Embryonic facial prominence (tissue), 1 donor: ENCODE measurements at regions not wholly inside any gene's neighbourhood (a gene's known extent, or its start where the extent isn't known, plus 50 kb on each side); places are given as distances from the start of the nearest gene placed in this dataset.
"Not testable (repeated sequence)": the region's sequence is repeated elsewhere in the genome, so short reads cannot be mapped to it uniquely, and the experiment has no call there.

Experiments used
- DNase-seq: peaks from one replicate; pipeline ENCODE4 v3.0.0-alpha.2; 2016; ENCODE audit errors: extremely low spot score

DNA sequence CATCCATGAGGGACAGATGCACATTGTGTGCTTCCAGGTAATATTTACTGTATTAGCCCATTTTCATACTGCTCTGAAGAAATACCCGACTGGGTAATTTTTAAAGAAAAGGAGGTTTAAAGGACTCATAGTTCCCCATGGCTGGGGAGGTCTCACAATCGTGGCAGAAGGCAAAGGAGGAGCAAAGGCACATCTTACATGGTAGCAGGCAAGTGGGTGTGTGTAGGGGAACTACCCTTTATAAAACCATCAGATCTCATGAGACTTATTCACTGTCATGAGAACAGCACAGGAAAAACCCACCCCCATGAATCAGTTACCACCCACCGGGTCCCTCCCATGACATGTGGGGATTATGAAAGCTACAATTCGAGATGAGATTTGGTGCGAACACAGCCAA is 148.8 kb upstream of the FBXL17 start:
- DNase-seq, result no peak

DNA sequence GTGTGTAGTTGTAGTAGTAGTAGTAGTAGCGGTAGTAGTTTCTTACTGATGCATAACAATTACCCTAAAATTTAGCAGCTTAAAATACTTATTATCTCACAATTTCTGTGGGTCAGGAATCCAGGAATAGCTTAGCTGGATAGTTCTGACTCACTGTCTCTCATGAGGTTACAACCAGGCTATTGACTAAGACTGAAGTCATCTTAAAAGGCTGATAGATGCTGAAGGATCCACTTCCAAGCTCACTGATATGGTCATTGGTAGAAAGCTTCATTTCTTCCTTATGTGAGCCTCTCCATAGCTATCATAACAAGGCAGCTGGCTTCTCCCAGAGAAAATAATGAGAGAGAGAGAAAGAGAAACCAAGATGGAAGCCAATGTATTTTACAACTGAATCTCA is 147.5 kb upstream of the FBXL17 start:
- DNase-seq, result no peak

DNA sequence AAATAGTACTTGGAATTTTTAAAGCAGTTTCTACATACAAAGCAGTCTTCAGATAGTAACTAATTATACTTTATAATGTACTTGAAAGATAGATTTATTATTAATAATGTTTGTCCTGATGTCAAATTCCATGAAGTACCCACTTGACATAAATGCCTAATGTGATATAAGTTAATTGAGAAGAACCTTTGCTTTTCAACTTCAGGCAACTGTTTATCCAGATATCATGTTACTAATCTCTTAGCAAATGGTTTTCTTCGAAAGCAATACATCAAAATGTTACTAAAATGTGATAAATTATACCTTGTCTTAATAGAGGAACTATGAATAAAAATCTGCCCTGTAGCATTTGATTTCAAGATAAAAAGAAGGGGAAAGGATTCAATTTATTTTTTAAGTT is 146.8 kb upstream of the FBXL17 start:
- no peak for DNase-seq

DNA sequence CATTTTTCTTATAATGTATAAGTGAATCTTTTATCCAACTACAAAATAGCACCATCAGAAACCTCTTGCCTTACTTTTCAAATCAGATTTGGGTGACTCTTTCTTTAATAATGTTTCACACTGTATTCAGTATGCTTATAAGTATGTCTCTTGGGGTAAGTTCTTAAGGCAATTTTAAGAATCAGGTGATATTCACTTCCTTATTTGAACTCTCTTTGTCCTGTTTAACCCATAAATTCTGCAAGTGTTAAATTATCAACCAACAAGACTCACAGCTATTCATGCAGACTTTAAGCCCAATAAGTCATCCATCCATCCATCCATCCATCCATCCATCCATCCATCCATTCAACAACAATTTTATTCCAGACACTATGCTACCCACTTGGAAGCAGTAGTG is 142.7 kb upstream of the FBXL17 start:
- no peak for DNase-seq

DNA sequence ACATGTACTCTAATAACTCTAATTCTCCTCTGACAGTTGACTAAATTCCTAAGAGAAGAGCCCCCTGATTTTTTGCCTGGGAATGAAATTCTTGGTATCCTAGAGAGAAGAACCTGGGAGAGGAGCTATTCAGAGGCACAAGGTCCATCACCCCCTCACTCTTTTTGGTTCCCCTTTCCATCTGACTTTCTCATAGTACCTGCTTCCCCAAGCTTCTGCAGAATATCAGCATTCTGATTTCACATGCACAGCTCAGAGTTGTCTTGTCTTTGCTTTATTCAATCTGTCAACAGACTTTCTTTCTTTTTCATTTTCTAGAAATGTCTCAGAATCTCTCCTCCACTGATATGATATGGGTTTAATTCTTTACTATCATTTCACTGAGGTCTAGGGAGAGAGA is 141.5 kb upstream of the FBXL17 start:
- DNase-seq, result no peak

DNA sequence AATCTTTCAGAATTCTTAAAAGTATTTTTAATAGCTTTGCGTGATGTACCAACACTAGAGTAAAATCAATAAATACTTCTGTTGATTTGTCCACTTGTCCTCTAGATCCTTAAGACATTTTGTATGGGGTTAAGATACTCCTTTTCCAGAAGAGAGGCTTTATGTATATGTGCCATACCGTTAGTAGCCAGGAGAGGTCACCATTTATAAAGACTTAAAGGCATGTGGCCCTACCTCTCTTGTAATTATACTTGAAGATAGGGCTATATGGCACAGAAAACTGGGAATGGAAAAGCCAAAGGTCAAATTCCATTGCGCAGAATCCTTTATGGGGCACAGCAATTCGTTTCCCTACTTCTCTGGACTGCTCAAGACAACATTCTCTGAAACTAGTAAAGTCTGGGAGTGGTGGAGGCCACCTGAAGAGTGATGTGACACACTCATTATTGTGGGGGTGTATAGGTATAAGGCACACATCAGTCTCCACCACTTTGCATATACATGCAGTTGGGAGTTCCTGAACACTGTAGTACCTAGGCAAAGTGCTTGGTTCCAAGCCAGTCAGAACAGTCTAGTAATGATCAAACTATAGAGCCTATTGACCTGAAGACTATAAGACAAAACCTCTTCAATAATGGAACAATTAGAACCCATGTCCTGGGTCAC is 140.1 kb upstream of the FBXL17 start:
- no peak for DNase-seq

DNA sequence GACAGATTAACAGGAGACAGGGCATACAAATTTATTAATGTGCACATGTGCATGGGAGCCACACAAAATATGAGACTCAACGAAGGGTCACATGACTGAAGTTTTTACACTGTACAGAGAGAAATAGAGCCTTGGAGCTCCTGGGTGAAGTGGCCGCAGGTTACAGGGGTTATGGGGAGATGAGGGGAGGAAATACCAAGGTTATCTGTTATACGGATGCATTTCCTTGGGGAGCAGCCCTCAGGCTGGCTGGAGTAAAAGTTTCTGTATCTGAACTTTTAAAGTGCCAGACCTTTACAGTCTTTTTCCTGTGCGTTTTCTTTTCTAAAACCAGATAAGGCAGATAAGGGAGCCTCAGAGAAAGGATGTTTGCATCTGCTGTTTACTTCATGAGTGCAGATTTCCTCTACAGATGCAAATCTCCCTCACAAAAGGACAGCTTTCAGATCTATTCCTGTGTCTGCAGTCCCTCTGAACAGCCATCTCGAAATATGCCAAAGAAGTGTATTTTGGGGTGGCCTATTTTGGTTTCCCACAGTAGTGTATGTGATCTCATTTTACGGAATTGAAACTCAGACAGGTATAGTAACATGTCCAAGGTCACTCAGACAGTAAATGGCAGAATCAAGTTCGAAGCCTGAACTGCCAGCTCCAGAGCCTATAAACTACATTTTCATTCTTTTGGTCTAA is 139.3 kb upstream of the FBXL17 start:
- DNase-seq, result no peak

DNA sequence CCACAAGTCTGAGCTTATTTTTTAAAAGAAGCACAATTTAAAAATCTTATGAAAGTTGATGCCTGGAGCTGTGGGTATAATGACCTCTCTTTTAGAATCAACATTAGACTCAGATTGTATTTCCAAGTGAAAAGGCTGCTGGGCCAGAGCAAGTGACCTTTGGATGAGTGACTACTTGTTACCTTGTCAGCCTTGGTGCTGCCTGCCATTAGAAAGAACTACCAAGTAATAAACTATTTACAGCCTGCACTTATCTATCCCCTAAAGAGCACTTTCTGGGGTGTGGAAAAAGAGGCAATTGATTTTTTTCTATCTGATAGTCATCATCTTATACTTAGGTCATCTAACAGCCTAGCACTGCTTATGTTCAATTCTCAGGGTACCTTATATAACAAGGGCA is 134.9 kb upstream of the FBXL17 start:
- DNase-seq, result no peak

DNA sequence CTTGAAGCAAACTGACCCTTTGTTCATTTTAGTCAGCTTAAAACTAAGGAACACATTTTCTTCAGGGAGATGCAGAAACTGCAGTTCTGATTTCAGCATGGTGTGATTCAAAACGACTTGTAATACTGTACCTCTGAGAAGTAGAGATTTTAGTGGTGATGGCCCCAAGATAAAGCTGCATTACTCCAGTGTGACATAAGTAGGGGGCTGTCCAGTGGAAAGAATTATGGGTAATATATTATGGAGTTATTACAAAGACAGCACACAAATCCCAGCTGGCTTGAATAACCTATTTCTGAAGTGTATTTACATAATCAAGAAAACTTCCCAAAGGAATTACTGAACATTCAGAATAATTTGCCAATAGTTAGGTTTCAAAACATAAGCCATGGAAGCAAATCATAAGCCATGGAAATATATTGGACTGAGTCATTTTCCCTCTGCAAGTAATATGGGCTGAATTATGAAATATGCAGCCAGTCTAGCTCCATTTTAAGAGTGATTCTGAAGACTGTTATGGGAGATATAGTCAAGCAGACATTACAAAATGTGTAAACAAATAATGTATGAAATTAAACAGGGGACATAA is 133.7 kb upstream of the FBXL17 start:
- no peak for DNase-seq

DNA sequence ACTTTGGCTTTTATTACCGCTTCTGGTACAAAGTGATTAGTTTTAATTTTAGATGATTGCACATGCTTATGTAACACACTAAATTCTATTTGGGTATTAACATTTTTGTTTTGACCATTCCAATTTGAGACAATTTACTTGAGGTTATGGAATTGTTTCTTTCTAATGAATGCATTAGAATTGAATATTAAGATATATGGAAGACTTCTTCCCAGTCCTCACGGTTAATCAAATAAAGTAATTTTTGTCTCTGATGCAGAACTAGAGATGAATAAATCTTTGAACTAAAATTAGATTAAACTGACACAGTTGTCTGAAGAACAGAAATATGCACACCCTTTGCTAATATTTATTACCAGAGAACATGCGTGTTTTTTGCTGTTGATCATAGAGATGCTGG is 127.1 kb upstream of the FBXL17 start:
- no peak for DNase-seq

DNA sequence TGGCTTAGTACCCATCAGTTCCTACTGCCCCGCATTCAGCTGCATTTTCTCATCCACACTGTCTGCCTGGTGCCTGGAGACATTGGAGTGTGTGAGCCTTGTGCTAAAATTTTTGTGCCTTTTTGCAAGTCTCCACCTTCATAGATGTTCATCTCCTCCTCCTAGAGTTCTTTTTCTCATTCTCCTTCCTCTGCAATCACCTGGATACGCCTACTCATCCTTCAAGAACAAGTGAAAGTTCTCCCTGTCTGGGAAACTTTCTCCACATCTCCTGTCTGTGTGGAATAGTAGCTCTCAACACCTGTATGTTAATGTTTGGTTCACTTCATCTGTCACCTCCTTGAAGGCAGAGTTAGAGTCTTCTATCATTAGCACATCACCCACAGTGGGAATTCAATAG is 125.7 kb upstream of the FBXL17 start:
- DNase-seq, result no peak

DNA sequence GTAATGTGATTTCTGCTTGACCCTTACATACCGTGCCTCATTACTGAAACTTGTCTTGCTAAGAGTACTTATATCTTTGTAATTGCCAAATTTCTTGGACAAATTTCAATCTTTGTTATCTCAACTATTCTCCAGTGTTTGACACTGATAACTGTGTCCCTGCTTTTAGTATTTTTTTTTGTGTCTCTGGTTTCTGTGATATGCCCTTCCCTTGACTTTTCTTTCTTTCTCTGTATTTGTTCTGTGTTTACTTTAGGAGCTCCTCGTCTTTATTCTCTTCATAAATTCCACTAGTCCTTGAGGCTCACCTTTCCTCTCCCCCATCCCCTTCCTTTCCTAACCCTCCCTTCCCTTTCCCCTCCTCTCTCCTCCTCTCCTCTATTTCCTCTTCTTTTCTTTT is 123.7 kb upstream of the FBXL17 start:
- no peak for DNase-seq

DNA sequence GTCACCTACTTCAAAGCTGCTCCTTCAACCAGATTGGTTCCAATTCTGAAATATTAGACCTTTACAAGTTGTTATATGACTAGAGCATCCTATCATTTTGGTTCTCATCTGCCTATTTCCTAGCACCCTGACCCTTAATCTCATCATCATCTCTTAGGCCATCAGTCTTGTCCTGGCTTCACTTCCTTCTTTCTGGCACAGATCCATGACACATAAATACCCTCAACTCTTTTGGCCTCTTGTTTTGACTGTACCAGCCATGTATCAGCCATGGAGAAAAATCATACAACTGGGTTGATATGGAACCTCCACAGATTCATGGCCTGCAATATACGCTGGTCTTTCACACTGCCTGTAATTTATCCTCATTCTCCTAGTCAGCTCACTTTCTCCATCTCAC is 123.1 kb upstream of the FBXL17 start:
- DNase-seq, result no peak

DNA sequence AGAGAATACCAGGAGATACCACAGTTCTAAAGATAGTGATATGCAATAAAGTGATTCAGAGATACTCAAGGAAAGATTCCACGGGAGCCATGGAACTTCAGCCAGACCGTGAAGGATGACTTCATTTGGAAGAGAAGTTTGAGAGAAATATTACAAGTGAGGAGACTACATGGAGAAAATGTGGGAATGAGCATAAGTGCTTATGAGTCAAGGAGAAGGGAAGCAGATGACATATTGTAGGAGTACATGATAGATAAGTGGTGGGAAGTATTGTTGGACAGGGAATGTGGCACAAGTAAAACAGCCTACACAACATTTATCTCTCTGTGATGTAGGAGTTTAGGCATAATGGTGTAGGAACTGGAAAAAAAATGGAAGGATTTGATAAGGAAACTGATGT is 122.1 kb upstream of the FBXL17 start:
- DNase-seq, result no peak

DNA sequence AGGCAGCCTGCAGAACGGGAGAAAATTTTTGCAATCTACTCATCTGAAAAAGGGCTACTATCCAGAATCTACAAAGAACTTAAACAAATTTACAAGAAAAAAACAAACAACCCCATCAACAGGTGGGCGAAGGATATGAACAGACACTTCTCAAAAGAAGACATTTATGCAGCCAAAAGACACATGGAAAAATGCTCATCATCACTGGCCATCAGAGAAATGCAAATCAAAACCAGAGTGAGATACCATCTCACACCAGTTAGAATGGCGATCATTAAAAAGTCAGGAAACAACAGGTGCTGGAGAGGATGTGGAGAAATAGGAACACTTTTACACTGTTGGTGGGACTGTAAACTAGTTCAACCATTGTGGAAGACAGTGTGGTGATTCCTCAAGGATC is 113.7 kb upstream of the FBXL17 start:
- DNase-seq, result not testable (repeated sequence)

DNA sequence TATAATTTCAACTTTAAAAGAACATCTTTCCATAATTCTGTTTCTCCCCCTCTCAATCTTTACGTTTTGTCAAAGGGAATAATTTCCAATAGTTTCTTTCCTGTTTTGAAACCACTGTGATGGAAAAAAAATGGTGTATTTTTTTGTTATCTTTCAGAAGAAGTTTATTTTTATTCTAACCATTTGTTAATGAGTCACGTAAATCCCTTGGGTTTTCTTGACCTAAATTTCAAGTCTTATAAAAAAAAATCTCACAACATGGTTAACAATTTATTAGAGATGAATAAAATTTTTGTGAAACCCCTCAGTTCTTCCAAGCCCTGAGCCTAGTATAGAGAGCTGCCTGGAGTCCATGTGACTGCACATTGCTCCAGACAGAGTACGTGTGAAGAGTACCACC is 106.1 kb upstream of the FBXL17 start:
- no peak for DNase-seq

DNA sequence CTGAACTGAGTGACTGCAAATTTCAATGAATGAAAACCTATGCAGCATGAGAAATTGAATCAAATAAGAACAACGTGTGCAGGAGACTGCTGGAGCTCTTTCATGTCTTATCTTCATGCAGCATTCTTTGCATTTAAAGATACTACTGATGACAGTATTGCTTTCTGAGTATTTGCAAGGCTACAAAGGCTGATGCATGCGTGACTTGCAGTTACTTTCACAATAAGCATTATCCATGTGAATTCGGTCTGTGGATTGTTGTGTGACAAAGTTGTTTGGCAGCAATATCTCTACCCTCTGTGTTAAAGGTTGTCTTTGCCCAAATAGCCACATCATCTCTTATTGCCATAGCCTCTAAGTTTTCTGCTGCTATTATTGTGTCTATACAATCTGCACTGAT is 102.1 kb upstream of the FBXL17 start:
- no peak for DNase-seq

DNA sequence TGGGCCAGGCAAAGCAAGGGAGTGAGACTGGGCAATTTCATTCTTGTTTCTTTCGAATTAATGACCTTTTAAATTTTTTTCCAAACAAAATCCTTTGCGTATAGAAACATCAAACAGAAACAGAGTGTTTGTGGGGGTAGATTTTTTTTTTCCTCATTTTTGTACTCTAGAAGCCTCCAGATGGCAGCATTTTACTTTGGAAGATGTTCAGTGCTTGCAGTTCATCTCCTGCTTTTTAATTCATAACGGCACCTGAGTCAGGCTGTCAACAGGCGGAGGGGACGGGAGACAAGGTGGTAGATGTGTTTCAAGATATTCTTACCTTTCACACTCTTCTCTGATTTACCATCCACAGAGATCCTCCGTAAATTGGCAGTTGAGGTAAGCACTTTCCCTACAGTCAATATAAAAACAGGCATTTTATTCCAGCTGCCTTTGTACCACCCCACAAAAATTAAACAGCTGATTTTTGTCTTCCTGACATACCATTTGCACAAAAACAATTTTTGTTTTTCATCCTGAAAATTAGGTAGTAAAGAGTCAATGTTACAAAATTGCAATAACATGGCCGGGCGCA is 99.5 kb upstream of the FBXL17 start:
- DNase-seq, result no peak

DNA sequence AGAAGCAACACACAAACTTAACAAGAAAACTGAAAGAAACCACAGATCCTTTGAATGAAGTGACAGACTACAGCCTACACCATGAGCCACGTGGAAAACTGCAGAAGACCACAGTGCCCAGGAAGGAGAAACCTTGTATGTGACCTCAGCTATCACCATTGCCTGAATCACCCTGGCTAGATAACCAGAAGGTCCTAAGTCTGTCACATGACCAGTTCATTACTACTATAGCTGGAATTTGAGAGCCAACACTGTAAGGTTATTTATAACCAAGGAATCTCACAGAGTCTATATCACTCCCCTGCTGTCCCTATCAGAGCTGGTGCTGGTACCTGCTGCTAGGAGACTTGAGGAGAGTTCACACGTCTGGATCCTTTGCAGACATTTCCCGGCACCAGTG is 90.3 kb upstream of the FBXL17 start:
- no peak for DNase-seq

DNA sequence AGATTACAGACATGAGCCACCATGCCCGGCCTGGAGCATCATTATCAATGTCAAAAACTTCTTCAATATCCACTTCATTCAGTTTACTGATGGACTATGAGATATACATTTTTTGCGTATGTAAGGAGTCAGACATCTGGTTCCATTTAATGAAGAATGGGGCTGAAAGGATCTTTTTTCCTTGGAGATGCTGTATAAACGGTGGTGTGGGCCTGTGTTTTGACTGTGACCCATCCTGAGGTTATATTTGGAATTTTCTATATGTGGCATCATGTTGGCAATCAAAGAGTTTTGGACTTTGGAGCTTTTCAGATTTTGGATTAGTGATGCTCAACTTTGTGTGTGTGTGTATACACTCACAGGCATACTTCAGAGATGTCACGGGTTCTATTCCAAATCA is 85.7 kb upstream of the FBXL17 start:
- no peak for DNase-seq

DNA sequence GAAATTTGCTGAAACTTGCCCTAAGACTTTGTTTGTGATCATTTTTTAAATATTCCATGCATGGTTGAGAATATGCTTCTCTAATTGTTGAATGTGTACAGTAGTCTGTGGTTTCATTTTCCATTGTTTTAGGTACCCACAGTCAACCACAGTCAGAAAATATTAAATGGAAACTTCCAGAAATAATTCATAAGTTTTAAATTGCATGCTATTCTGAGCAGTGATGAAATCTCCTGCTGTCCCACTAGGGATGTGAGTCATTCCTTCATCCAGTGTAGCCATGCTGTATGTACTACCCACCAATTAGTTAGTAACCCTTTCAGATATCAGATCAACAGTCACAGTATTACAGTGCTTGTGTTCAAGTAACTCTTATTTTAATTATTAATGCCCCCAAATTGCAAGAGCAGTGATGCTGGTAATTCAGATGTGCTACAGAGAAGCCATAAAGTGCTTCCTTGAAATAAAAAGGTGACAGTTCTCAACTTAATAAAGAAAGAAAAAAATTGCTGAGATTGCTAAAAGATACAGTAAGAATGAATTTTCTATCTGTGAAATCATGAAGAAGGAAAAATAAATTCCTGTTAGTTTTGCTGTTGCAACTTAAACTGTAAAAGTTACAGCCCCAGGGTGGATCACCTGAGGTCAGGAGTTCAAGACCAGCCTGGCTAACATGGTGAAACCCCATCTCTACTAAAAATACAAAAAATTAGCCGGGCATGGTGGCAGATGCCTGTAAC is 79.9 kb upstream of the FBXL17 start:
- DNase-seq, result no peak

DNA sequence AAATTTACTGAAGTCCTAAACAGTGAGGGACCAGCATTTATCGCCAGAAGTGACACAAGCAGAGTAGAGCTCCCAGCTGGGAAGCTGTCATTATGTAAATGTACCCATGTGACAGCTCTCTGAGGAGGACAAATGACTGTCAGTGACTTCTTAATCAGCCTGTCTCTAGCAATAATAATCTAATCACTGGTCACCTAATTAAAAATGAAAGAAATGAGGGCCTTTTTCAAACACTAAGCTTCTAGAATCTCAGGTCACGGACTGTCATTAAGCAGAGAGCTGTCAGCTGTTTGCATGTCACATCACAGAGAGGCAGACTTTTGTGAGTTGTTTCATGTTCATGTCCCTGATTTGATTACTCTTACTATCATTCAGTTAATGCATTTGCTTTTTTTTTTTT is 77.9 kb upstream of the FBXL17 start:
- no peak for DNase-seq

DNA sequence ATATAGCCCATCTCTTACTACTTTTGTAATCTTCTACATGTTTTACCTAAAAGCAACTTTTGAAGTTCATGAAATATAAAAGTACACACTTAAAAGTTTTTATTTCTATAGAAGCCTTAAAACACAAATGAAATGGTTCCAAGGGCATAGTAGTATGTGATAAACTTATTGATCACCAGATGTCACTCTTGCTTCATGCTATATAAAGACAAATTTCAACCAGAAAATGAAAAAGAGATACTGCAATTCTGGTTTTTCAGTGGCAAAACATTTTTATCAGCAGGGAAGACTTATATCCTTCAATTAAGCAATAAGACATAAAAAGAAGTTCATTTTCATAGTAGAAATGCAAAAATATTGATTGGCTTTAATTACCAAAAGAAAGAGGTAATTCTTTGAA is 69.4 kb upstream of the FBXL17 start:
- DNase-seq, result no peak
